ENCODE measurements at regions not wholly inside any gene's neighbourhood (a gene's known extent, or its start where the extent isn't known, plus 50 kb on each side); places are given as distances from the start of the nearest gene placed in this dataset.

GRCh38 chr4:129342819-129343408 lies 247.0 kb downstream of the C4orf33 start:
- intact Hi-C loops (cut with DNase I): no loop called here
- no peak for DNase-seq (ENCODE audit: low spot score)

- intact Hi-C loops (cut with DNase I): no loop called here
- DNase-seq (ENCODE audit: low spot score): no peak
Measured at GRCh38 chr4:129344058-129344457, 248.1 kb downstream of the C4orf33 start.

GRCh38 chr4:129345609-129346008 lies 249.7 kb downstream of the C4orf33 start:
- no peak for DNase-seq (ENCODE audit: low spot score)
- intact Hi-C loops (cut with DNase I): no loop called here

GRCh38 chr4:129346036-129346435 lies 250.1 kb downstream of the C4orf33 start:
- intact Hi-C loops (cut with DNase I): no loop called here
- no peak for DNase-seq (ENCODE audit: low spot score)

- intact Hi-C loops (cut with DNase I): no loop called here
Measured at GRCh38 chr4:129346734-129347133, 250.8 kb downstream of the C4orf33 start.

GRCh38 chr4:129350834-129351721 lies 255.1 kb downstream of the C4orf33 start:
- no peak for DNase-seq (ENCODE audit: low spot score)
- intact Hi-C loops (cut with DNase I): no loop called here

More at GRCh38 chr4:129346734-129347133, 250.8 kb downstream of the C4orf33 start:
- no peak for DNase-seq (ENCODE audit: low spot score)

- no peak for DNase-seq (ENCODE audit: low spot score)
- intact Hi-C loops (cut with DNase I): no loop called here
Measured at GRCh38 chr4:129352480-129352879, 256.5 kb downstream of the C4orf33 start.

GRCh38 chr4:129353490-129353889 lies 257.5 kb downstream of the C4orf33 start:
- intact Hi-C loops (cut with DNase I): no loop called here

GRCh38 chr4:129355031-129355430 lies 259.1 kb downstream of the C4orf33 start:
- no peak for DNase-seq (ENCODE audit: low spot score)
- intact Hi-C loops (cut with DNase I): loop anchor here in 1 of 2 donors (5.0 kb wide), 1 partner anchor 802 kb away; no protein-coding TSS in a partner anchor

More at GRCh38 chr4:129353490-129353889, 257.5 kb downstream of the C4orf33 start:
- DNase-seq (ENCODE audit: low spot score): no peak

- intact Hi-C loops (cut with DNase I): loop anchor here in 1 of 2 donors (5.0 kb wide), 1 partner anchor 802 kb away; no protein-coding TSS in a partner anchor
- no peak for DNase-seq (ENCODE audit: low spot score)
Measured at GRCh38 chr4:129355516-129355915, 259.6 kb downstream of the C4orf33 start.

GRCh38 chr4:129358571-129358970 lies 262.6 kb downstream of the C4orf33 start:
- DNase-seq (ENCODE audit: low spot score): no peak
- intact Hi-C loops (cut with DNase I): loop anchor here in 1 of 2 donors (5.0 kb wide), 1 partner anchor 799 kb away; no protein-coding TSS in a partner anchor

- no peak for DNase-seq (ENCODE audit: low spot score)
- intact Hi-C loops (cut with DNase I): loop anchor here in 1 of 2 donors (5.0 kb wide), 1 partner anchor 798 kb away; no protein-coding TSS in a partner anchor
Measured at GRCh38 chr4:129359461-129359860, 263.5 kb downstream of the C4orf33 start.

GRCh38 chr4:129362691-129363274 lies 266.8 kb downstream of the C4orf33 start:
- DNase-seq (ENCODE audit: low spot score): no peak
- intact Hi-C loops (cut with DNase I): loop anchor here (5.0 to 10.0 kb wide), 2 partner anchors 280 to 282 kb away; no protein-coding TSS in a partner anchor

GRCh38 chr4:129364747-129365452 lies 268.9 kb downstream of the C4orf33 start:
- intact Hi-C loops (cut with DNase I): loop anchor here (5.0 to 10.0 kb wide), 2 partner anchors 277 to 280 kb away; no protein-coding TSS in a partner anchor
- DNase-seq (ENCODE audit: low spot score): no peak

- intact Hi-C loops (cut with DNase I): loop anchor here in 1 of 2 donors (10.0 kb wide), 1 partner anchor 275 kb away; no protein-coding TSS in a partner anchor
- no peak for DNase-seq (ENCODE audit: low spot score)
Measured at GRCh38 chr4:129369361-129370010, 273.5 kb downstream of the C4orf33 start.

- intact Hi-C loops (cut with DNase I): no loop called here
- no peak for DNase-seq (ENCODE audit: low spot score)
Measured at GRCh38 chr4:129371065-129371464, 275.1 kb downstream of the C4orf33 start.

GRCh38 chr4:129371926-129372325 lies 276.0 kb downstream of the C4orf33 start:
- intact Hi-C loops (cut with DNase I): no loop called here
- DNase-seq (ENCODE audit: low spot score): no peak

GRCh38 chr4:129377131-129377845 lies 281.3 kb downstream of the C4orf33 start:
- intact Hi-C loops (cut with DNase I): no loop called here
- DNase-seq (ENCODE audit: low spot score): no peak
